NOMO-1 treated with dmso at 0.1 percent for 144 hours (cell line): ENCODE measurements at regions not wholly inside any gene's neighbourhood (a gene's known extent, or its start where the extent isn't known, plus 50 kb on each side); places are given as distances from the start of the nearest gene placed in this dataset.
"Not testable (repeated sequence)": the region's sequence is repeated elsewhere in the genome, so short reads cannot be mapped to it uniquely, and the experiment has no call there.

ENCODE experiments used
- DNase-seq: peaks from one replicate; lab custom pipeline; 2025; ENCODE audit not compliant: unreplicated experiment; lab: John Stamatoyannopoulos, UW

DNA sequence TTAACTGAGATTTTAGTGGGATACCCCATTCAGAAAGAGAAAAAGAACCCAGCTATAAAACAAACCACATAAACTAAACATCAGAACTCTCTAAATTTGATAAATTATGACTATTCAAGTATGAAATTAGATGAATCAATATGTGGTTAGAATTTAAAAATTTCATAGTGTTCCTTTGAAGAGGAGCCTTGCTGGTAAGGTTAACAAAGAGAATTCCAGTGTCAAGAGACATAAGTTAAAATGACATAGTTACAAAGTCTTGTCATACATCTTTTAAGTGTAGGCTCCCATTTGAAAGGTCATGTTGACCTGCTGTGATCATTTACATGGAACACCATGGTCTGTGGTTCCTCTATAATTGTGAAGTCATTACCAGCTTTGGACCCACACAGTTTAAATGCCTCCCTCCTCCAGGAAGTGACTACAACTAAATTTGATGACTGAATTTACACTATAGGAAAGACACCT, 231.6 kb upstream of the ETAA1 start:
- DNase-seq: no peak

DNA sequence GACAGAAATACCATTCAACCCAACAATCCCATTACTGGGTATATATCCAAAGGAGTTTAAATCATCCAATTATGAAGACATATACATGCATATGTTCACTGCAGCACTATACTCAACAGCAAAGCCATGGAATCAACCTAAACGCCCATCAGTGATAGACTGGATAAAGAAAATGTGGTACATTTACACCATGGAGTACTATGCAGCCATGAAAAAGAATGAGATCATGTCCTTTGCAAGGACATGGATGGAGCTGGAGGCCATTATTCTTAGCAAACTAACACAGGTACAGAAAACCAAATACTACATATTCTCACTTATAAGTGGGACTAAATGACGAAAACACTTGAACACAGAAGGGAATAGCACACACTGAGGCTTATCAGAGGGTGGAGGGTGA, 230.6 kb upstream of the ETAA1 start:
- not testable (repeated sequence) for DNase-seq

DNA sequence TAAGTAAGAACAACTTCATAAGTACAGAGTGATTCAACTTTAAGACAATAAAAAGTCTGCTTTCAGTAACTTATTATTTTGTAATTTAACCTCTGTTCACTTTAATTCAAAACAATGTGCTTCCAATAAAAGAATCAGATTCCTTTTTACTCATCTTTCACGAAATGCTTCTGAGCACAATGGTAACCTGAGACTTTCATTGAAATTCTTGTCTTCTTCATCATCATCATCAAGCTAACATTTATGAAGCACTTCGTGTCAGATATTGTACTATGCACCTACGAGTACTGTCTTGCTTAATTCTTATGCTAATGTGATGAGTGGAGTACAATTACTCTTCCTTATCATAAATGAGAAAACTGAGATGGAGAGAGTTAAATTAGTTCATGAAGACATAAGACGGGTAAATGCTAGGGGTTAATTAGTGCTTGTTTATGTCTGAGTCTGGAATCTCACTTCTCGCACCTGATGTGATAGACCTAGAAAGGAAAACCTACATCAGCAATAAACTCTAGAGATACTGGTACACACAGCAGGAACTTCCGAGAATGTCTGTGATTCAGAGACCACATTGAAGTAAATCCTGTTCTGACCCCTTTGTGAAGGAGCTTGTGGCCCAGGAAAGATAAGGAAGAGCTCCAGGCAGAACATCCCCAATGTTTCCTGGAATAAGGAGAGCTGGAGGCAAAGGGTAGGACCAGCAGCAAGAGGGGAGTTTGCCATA, 227.6 kb upstream of the ETAA1 start:
- DNase-seq: no peak

DNA sequence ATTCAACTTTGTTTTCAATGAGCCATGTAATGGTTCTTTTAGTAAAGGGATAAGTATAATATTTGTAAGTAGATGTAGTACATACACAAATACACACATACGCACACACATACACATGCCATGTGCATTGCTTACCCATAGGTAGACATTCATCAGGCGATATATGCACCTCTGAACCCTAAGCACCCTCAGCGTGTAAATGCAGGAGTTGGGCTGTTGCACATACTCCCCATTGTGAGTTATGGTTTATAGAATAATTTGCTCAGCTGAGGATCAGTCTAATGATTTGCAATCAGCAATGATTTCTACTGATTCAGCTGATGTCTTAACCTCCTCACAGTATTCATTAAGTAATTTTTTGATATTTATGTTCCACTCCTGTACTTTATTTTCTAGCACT, 217.6 kb upstream of the ETAA1 start:
- no peak for DNase-seq

GRCh38 chr2:67180841-67181240, 216.3 kb upstream of the ETAA1 start:
- DNase-seq: no peak

- no peak for DNase-seq
These were observed 214.2 kb upstream of the ETAA1 start for GRCh38 chr2:67182884-67183283.

- no peak for DNase-seq
These were observed 210.8 kb upstream of the ETAA1 start for GRCh38 chr2:67186326-67186725.

- DNase-seq: no peak
These were observed 210.3 kb upstream of the ETAA1 start for GRCh38 chr2:67186871-67187270.

GRCh38 chr2:67195327-67195726, 201.8 kb upstream of the ETAA1 start:
- not testable (repeated sequence) for DNase-seq

DNA sequence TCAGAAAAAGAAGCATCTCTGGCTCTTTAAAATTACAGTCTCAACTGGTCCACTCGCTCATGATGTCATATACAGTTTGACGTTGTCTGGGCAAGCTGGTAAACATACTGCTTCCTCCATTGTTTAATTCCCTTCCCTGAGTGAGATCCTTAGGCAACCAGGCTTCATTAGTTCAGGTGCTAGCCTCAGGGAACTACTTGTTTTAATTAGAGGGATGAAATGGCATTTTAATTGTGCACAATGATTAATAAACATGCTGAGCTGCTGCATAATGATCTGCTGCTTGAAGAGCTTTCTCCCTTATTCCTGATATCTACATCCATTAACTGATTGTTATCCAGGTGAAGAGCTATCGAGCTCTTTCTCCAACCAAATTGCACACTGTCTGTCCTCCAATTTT, 195.6 kb upstream of the ETAA1 start:
- no peak for DNase-seq

- no peak for DNase-seq
These were observed 192.8 kb upstream of the ETAA1 start for GRCh38 chr2:67204349-67204748.

DNA sequence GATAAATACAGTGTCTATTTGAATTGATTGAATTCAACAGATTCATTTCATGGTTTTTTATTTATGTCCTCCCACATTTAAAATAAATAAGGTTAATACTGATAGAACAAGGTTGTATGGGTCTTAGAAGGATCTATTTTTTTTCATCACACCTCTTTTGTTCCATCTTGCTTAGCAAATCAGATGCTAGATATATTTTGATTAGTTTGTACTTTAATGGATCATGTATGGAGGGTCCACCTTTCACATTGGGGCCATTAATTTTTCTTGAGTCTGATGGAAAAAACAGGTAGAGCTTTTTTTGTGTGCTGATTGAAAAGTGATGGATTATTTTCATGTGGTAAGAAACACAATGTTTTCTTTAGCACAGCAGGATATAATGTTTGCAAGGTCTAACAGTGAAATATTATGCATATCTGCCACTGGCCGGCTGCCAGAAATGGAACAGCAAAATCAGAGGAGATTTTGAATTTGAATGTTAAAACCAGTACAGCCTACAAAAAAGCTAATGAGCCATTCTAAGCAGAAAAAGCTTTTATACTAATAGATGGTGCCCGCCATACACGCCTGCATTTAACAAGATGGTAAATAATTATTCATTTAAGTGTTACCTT, 188.1 kb upstream of the ETAA1 start:
- DNase-seq: no peak

- DNase-seq: no peak
These were observed 186.7 kb upstream of the ETAA1 start for GRCh38 chr2:67210430-67210829.

DNA sequence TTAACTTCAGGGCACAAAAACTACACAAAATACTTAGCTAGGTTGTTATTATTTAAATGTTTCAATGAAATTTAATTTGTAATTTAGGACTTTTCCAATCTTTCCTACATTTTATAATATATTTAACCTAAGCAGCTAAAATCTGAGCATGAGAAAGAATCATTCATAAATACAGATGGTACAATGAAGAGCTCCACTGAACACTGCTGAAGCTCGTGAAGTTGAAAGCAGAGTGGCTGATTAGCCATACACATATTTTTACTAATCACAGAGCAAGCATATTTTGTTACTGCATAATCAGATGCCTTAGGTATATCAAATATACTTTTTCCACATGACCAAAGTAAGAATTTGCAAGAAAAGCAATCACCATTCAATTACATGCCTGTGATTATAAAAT, 184.9 kb upstream of the ETAA1 start:
- DNase-seq: no peak

GRCh38 chr2:67213270-67213670, 183.9 kb upstream of the ETAA1 start:
- no peak for DNase-seq

DNA sequence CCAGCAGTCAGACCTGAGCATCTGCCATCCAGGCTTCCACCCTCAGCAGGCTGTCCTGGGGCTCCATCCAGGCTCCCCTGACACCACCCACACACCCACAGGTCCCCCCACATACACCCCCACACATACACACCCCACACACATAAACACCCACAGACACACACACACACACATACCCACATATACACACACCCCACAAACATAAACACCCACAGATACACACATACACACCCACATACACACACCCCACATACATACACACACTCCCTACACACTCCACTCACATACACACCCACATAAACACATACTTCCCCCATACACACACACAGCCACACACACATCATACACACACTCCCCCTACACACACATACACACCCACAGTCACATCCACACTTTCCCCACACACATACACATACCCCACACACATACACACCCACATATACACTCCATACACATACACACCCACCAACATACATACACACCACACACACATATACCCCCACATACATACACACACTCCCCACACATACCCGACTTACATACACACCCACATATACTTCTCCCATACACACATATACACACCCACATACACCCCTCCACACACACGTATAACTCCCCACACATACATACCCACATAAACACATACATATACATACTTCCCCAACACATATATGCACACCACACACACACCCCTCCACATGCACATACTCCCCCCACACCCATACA, 183.3 kb upstream of the ETAA1 start:
- no peak for DNase-seq

DNA sequence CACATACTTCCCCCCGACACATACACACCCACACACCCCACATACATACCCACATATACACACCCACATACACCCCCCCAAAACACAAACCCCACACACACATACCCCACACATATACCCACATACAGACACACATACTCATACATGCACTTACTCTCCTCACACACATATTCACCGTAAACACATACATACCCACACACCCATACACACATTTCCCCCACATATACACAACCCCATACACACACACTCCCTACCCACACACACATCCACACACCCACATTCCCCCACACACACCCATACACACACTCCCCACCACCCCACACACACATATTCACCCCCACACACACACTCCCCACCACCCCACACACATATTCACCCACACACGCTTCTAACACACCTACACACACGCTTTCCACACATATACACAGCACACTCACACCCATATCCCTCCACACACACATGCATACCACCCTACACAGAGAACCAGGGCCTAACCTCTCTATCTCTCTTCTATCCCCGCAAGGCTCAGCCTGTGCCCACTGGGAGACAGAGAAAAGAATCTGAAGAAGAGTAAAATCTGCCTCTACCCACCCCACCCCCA, 182.4 kb upstream of the ETAA1 start:
- no peak for DNase-seq

DNA sequence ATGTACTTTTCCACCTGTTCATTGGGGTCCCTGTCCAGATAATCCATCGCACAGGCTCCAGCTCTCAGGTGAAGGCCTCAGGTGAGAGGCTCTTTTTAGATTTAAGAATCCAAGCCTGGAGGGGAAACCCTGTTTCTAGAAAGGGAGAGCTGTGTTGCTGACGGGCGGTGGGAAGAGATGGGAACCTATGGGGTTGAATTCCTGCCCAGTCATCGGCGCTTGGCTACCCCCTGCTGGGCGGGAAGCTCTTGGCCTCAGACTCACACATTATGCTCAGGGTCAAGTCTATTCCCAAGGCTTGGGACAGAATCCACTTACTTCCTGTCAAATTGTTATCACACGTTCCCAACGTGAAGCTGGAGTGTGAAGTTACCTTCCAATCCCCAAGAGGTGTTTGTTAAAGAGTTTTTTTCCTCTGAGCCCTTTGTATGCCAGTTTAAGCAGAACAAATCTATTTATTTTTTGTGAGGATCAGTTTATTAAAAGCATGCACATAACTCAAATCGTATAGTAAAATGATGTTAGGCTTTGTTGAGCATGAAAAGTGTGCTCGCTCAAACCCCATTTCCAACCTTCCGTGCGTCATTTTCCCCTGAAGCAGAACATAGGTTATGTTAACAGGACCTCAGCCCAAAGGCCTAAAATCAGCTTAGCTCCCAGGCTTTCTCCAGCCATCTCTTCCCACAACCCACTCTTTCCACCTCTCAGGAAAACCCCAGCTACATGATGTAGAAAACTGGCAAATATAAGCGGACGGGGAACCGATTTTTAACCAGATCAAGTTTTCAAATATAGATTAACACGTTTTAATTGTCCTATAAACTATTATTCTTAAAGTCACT, 181.7 kb upstream of the ETAA1 start:
- DNase-seq: no peak

- DNase-seq: no peak
These were observed 181.0 kb upstream of the ETAA1 start for GRCh38 chr2:67216103-67216502.

GRCh38 chr2:67216881-67217280, 180.3 kb upstream of the ETAA1 start:
- no peak for DNase-seq

GRCh38 chr2:67217398-67217797, 179.7 kb upstream of the ETAA1 start:
- no peak for DNase-seq
